Anterior cingulate cortex (tissue), 58 donors: ENCODE measurements at regions not wholly inside any gene's neighbourhood (a gene's known extent, or its start where the extent isn't known, plus 50 kb on each side); places are given as distances from the start of the nearest gene placed in this dataset.

Experiments
- DNase-seq, 58 donors: peaks; one replicate each; lab custom pipeline; 2025; lab: John Stamatoyannopoulos, UW

GRCh38 chr18:29154758-29155725, 978.1 kb upstream of the CDH2 start:
- DNase-seq: no peak

DNA sequence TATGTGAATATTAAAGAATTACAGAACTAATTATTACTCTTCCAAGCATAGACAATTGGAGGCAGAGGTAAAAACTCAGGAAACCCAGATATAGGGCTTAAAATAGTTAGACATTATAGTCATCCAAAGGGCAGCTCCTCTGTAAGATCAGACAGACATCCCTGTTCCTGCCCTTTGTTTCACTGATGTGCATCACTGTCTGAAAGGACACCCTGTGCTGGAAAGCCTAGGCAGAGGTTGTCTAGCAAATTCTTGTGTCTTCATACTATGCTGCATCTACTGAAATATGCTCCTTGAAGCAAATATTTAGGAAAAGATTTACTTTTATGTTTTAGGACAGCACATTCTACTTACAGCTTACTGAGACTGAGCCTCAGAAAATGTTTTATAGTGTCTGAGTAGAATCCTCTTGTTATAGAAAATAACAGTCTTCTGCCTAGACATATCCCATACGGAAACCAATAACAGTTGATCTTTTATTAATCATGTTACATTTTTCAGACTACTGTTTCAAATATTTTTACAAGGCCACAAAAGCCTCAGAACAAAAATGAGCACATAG, 977.3 kb upstream of the CDH2 start:
- no peak for DNase-seq

GRCh38 chr18:29153091-29153490, 976.2 kb upstream of the CDH2 start:
- DNase-seq: no peak

- no peak for DNase-seq
Observed at GRCh38 chr18:29147944-29148343, 971.0 kb upstream of the CDH2 start.

DNA sequence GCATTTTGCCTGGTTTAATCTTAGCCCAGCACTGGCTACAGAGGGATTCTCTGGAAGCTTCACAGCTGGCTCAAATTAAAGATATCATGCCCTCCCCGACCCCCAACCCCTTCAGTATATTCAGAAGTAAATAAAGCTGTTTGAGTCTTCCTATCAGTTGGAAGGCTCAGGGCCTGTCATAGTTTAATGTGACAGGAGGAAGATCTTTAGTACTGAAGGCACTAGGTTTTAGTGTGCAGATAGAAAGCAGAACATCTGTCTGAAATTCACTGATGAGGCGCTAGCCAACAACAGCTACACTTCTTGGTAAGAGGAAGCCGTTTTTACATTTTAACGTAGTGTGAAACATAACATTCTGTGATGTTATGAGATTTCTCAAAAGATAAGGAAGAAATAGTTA, 969.1 kb upstream of the CDH2 start:
- no peak for DNase-seq

DNA sequence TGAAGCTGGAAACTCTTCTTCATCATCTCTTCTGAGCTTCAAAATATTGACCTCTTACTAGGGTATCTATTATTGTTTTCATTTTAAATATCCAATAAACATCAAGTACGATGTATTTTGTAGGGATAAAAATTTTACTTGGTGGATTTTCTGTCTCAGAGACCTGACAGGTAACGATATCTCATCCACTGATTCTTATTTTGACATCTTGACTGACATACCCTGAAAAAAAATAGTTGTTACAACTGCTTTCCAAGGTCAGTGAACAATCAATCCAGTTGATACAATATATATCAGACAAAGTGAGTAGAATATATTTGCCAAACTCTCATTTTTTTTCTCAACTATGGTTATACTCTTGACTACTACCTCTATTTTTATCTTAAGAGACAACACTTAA, 963.7 kb upstream of the CDH2 start:
- DNase-seq: no peak

- no peak for DNase-seq
Observed at GRCh38 chr18:29137773-29138495, 961.0 kb upstream of the CDH2 start.

GRCh38 chr18:29123706-29124530, 947.0 kb upstream of the CDH2 start:
- DNase-seq: no peak

- no peak for DNase-seq
Observed at GRCh38 chr18:29104671-29105070, 927.7 kb upstream of the CDH2 start.

DNA sequence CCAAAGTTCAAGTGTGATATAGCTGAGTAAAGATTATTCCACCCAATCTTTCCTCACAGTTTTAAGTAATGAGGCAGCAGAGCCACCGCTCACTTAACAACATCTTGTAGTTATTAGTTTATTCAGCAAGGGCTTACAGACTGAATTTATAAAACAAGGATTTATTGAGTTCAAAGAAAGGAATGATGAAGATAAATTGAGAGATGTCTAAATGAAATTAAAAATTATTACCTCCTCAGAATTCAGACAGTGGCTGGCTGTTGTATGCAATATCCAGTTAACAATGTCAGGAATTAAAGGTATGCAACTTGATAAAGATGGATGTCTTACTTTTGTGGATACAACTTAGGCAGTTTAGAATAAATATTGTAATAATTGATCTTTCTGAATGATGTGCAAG, 927.3 kb upstream of the CDH2 start:
- DNase-seq: no peak

GRCh38 chr18:29096079-29096770, 919.3 kb upstream of the CDH2 start:
- no peak for DNase-seq

GRCh38 chr18:29087616-29088246, 910.8 kb upstream of the CDH2 start:
- DNase-seq: no peak

DNA sequence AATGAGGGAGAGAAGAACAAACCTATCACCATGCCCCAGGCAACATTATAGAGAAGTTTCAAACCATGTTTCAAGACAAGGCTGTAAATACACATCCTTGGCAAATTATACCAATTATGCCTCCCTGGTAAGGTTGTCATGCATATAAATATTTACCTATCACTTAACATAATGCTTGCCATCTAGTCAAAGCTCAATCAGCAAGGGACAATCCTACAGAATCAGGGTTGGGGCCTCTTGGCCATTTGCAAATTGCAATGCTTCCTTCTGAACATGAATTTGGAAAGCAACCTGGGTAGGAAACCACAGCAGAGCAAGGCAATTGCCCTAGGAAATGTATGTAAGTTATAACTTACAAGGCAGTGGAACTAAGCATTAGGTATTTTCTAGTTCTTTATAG, 907.2 kb upstream of the CDH2 start:
- DNase-seq: no peak

DNA sequence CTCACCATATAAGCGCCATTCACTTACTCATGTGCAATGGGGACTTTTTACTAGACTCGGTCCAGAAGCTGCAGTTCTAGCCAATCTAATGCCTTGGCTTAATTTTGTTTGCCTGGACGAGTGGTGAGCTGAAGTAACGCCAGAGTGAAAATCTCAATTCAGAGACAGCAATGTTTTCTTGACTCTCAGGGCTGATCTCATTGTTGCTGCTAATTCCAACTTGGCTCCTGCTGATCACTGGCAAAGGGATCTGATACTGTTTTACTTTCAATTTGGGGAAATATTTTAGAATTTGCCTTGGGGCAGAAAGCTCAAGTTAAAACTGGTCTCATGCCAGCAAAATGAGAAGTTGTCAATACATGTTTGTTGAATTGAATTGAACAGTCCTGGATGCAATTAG, 906.6 kb upstream of the CDH2 start:
- DNase-seq: no peak

GRCh38 chr18:29080946-29081345, 904.0 kb upstream of the CDH2 start:
- DNase-seq: no peak

- DNase-seq: no peak
Observed at GRCh38 chr18:29078273-29078672, 901.3 kb upstream of the CDH2 start.

- no peak for DNase-seq
Observed at GRCh38 chr18:29077344-29077743, 900.4 kb upstream of the CDH2 start.

- no peak for DNase-seq
Observed at GRCh38 chr18:29076645-29077044, 899.7 kb upstream of the CDH2 start.

GRCh38 chr18:29074147-29074546, 897.2 kb upstream of the CDH2 start:
- DNase-seq: no peak
